H9 (cell line): ENCODE measurements at regions not wholly inside any gene's neighbourhood (a gene's known extent, or its start where the extent isn't known, plus 50 kb on each side); places are given as distances from the start of the nearest gene placed in this dataset.

ENCODE experiments used
- DNase-seq: peaks from one replicate; pipeline ENCODE4 v3.0.0-alpha.2; 2017
- H2AFZ ChIP-seq: one replicate; pipeline ENCODE4 v1.6.1; 2013; ENCODE audit warnings: mild to moderate bottlenecking, low read length, control low read depth, moderate library complexity
- H2AK5ac ChIP-seq: 2 replicates; pipeline ENCODE4 v1.6.1; 2013; ENCODE audit warnings: low read length, control low read depth, mixed read lengths; ENCODE audit not compliant: insufficient read length
- H2BK120ac ChIP-seq: one replicate; pipeline ENCODE4 v1.6.1; 2013; ENCODE audit warnings: low read depth, mild to moderate bottlenecking, low read length, control low read depth, inconsistent platforms; ENCODE audit not compliant: poor library complexity, severe bottlenecking
- H2BK12ac ChIP-seq: 2 replicates; pipeline ENCODE4 v1.6.1; 2013; ENCODE audit warnings: low read length, control low read depth, mixed read lengths, low read depth; ENCODE audit not compliant: insufficient read length
- H2BK15ac ChIP-seq: 2 replicates; pipeline ENCODE4 v1.6.1; 2013; ENCODE audit warnings: low read depth, low read length, control low read depth
- H2BK20ac ChIP-seq: one replicate; pipeline ENCODE4 v1.6.1; 2013; ENCODE audit warnings: low read depth, mild to moderate bottlenecking, low read length, control low read depth, inconsistent platforms; ENCODE audit not compliant: poor library complexity, severe bottlenecking
- H2BK5ac ChIP-seq: 2 replicates; pipeline ENCODE4 v1.6.1; 2013; ENCODE audit warnings: low read length, control low read depth, mixed read lengths; ENCODE audit not compliant: insufficient read length
- H3K14ac ChIP-seq: 2 replicates; pipeline ENCODE4 v1.6.1; 2013; ENCODE audit warnings: low read length, control low read depth; ENCODE audit not compliant: insufficient read depth
- H3K18ac ChIP-seq: 2 replicates; pipeline ENCODE4 v1.6.1; 2013; ENCODE audit warnings: low read depth, mild to moderate bottlenecking, mixed read lengths, low read length, control low read depth; ENCODE audit not compliant: insufficient read length
- H3K23ac ChIP-seq: 2 replicates; pipeline ENCODE4 v1.6.1; 2013; ENCODE audit warnings: low read length, control low read depth, mixed read lengths, low read depth; ENCODE audit not compliant: insufficient read length
- H3K23me2 ChIP-seq: 2 replicates; pipeline ENCODE4 v1.6.1; 2013; ENCODE audit warnings: low read depth, mild to moderate bottlenecking, mixed read lengths, low read length, control low read depth; ENCODE audit not compliant: insufficient read length, poor library complexity, severe bottlenecking
- H3K27ac ChIP-seq: 2 replicates; pipeline ENCODE4 v1.5.1; 2013; ENCODE audit warnings: low read length, control low read depth, mixed read lengths, low read depth; ENCODE audit not compliant: insufficient read length
- H3K27me3 ChIP-seq: 2 replicates; pipeline ENCODE4 v1.6.1; 2013; ENCODE audit warnings: low read length, control low read depth, inconsistent platforms; ENCODE audit not compliant: insufficient read depth
- H3K4ac ChIP-seq: 2 replicates; pipeline ENCODE4 v1.6.1; 2013; ENCODE audit warnings: low read depth, mild to moderate bottlenecking, control low read depth, inconsistent platforms, low read length, moderate library complexity
- H3K4me1 ChIP-seq: 2 replicates; pipeline ENCODE4 v1.6.1; 2013; ENCODE audit warnings: low read length, control low read depth, inconsistent platforms; ENCODE audit not compliant: insufficient read depth
- H3K4me2 ChIP-seq: 2 replicates; pipeline ENCODE4 v1.6.1; 2013; ENCODE audit warnings: low read length, control low read depth, mixed read lengths; ENCODE audit not compliant: insufficient read length, insufficient read depth
- H3K56ac ChIP-seq: 2 replicates; pipeline ENCODE4 v1.6.1; 2013; ENCODE audit warnings: low read depth, mild to moderate bottlenecking, mixed read lengths, low read length, control low read depth; ENCODE audit not compliant: insufficient read length
- H3K79me1 ChIP-seq: 2 replicates; pipeline ENCODE4 v1.6.1; 2013; ENCODE audit warnings: low read depth, mild to moderate bottlenecking, moderate library complexity, low read length, control low read depth, inconsistent platforms; ENCODE audit not compliant: insufficient read depth, poor library complexity, severe bottlenecking
- H3K79me2 ChIP-seq: 2 replicates; pipeline ENCODE4 v1.6.1; 2013; ENCODE audit warnings: low read length, control low read depth, inconsistent platforms; ENCODE audit not compliant: insufficient read depth
- H3K9ac ChIP-seq: 2 replicates; pipeline ENCODE4 v1.6.1; 2013; ENCODE audit warnings: low read length, control low read depth, mixed read lengths; ENCODE audit not compliant: insufficient read length; ENCODE audit errors: extremely low read depth
- H3K9me3 ChIP-seq: one replicate; pipeline ENCODE4 v1.6.1; 2013; ENCODE audit warnings: low read depth, low read length, inconsistent platforms; ENCODE audit not compliant: control insufficient read depth
- H3T11ph ChIP-seq: one replicate; pipeline ENCODE4 v1.6.1; 2013; ENCODE audit warnings: mild to moderate bottlenecking, low read length, control low read depth, inconsistent platforms
- H4K20me1 ChIP-seq: one replicate; pipeline ENCODE4 v1.6.1; 2013; ENCODE audit not compliant: control insufficient read depth, insufficient read length, insufficient read depth
- H4K5ac ChIP-seq: 2 replicates; pipeline ENCODE4 v1.6.1; 2013; ENCODE audit warnings: low read depth, mild to moderate bottlenecking, mixed read lengths, low read length, control low read depth; ENCODE audit not compliant: insufficient read length
- H4K8ac ChIP-seq: replicated peaks from 2 replicates; pipeline ENCODE4 v1.6.1; 2013; ENCODE audit warnings: low read length, control low read depth, mixed read lengths, low read depth; ENCODE audit not compliant: insufficient read length
- H4K91ac ChIP-seq: 2 replicates; pipeline ENCODE4 v1.6.1; 2013; ENCODE audit warnings: low read depth, mild to moderate bottlenecking, moderate library complexity, mixed read lengths, low read length, control low read depth; ENCODE audit not compliant: insufficient read length
- H3K27ac Mint-ChIP-seq, 3 experiments: 2 replicates in 2 of 3; 3 replicates in 1 of 3; pipeline ENCODE4 v1.8.0; 2020 to 2021; ENCODE audit warnings: mixed read lengths in 3 of 3, mild to moderate bottlenecking in 1 of 3, moderate library complexity in 1 of 3
- H3K27me3 Mint-ChIP-seq: 2 replicates; pipeline ENCODE4 v1.8.0; 2021; ENCODE audit warnings: low read depth, mild to moderate bottlenecking, moderate library complexity, mixed read lengths
- H3K36me3 Mint-ChIP-seq, 3 experiments: 2 replicates in 2 of 3; 3 replicates in 1 of 3; pipeline ENCODE4 v1.8.0; 2020 to 2021; ENCODE audit warnings: low read depth in 3 of 3, mixed read lengths in 3 of 3; ENCODE audit not compliant: insufficient read depth in 1 of 3
- H3K4me1 Mint-ChIP-seq, 2 experiments: 2 replicates each; pipeline ENCODE4 v1.8.0; 2020; ENCODE audit warnings: mixed read lengths in 2 of 2
- H3K4me3 Mint-ChIP-seq, 2 experiments: 2 replicates in 1 of 2; 3 replicates in 1 of 2; pipeline ENCODE4 v1.8.0; 2020 to 2021; ENCODE audit warnings: mild to moderate bottlenecking in 2 of 2, mixed read lengths in 2 of 2, moderate library complexity in 1 of 2
- H3K9me3 Mint-ChIP-seq, 2 experiments: 2 replicates in 1 of 2; 3 replicates in 1 of 2; pipeline ENCODE4 v1.8.0; 2020; ENCODE audit warnings: mild to moderate bottlenecking in 2 of 2, mixed read lengths in 2 of 2, moderate library complexity in 1 of 2
- WGBS: extraction: QIAGEN DNeasy Blood & Tissue Kit; methylation state at CpG from one replicate; pipeline ENCODE4 v1.1.7; 2013; ENCODE audit warnings: missing lambda C conversion rate, low lambda C conversion rate, mixed read lengths; ENCODE audit not compliant: insufficient read length; ENCODE audit errors: extremely low coverage; 5-methylcytosine and 5-hydroxymethylcytosine counted together
- TF ChIP-seq, protein P1 (sequence below): fragments of 200-600 bp; sonication (generic); conservative IDR thresholded peaks from 3 replicates; pipeline ENCODE4 v1.8.0; 2021; ENCODE audit warnings: antibody characterized with exemption, mild to moderate bottlenecking

DNA sequence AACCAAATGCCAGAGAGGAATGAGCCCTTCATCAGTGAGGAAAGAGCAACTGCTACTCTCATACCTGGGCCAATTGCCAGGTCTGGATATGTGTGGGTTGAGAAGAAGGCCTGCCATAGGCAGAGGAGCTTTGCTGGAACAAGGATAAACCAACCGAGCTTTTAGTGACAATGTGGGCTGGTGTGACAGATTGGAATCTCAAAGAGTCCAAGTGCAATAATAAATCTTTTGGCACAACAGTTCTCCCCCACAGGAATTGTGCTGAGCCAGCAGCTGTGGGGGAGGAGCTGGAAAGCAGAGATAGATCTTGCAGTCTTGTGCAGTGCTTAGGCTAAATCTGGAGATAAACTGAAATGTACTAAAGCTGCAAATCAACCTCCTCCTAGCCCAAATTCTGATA lies 79.4 kb upstream of the ISX start:
- Histone ChIP-seq H3K4me2 (no peak overlapping the region), H2BK12ac (no peak overlapping the region), H4K20me1 (no peaks in the 10 kb centered on the region), H3K23ac (no peak overlapping the region), H3K9me3 (peaks cover 13% of the 10 kb centered on the region), H3K9ac (no peak overlapping the region), H4K8ac (no peak overlapping the region), H2BK20ac (no peak overlapping the region), H3K23me2 (no peaks in the 10 kb centered on the region), H3K27me3 (no peaks in the 10 kb centered on the region), H3K4me1 (no peaks in the 10 kb centered on the region; the same call in 1 of the 2 replicates), H2BK15ac (no peak overlapping the region), H3K18ac (no peak overlapping the region), H2BK5ac (no peak overlapping the region), H4K91ac (no peak overlapping the region), H2AK5ac (no peak overlapping the region), H3K56ac (no peak overlapping the region), H2BK120ac (no peak overlapping the region), H2AFZ (no peak overlapping the region), H3K79me1 (no peaks in the 10 kb centered on the region), H3K27ac (no peak overlapping the region), H3K4ac (no peak overlapping the region), H4K5ac (no peak overlapping the region), H3K14ac (no peak overlapping the region), H3T11ph (no peak overlapping the region), H3K79me2 (no peaks in the 10 kb centered on the region)
- TF ChIP-seq, protein P1, sequence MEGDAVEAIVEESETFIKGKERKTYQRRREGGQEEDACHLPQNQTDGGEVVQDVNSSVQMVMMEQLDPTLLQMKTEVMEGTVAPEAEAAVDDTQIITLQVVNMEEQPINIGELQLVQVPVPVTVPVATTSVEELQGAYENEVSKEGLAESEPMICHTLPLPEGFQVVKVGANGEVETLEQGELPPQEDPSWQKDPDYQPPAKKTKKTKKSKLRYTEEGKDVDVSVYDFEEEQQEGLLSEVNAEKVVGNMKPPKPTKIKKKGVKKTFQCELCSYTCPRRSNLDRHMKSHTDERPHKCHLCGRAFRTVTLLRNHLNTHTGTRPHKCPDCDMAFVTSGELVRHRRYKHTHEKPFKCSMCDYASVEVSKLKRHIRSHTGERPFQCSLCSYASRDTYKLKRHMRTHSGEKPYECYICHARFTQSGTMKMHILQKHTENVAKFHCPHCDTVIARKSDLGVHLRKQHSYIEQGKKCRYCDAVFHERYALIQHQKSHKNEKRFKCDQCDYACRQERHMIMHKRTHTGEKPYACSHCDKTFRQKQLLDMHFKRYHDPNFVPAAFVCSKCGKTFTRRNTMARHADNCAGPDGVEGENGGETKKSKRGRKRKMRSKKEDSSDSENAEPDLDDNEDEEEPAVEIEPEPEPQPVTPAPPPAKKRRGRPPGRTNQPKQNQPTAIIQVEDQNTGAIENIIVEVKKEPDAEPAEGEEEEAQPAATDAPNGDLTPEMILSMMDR = no peak
- no peak overlapping the region for H3K27ac Mint-ChIP-seq
- peaks cover 5 to 20% (median 11%) of the 10 kb centered on the region in 3 experiments for H3K36me3 Mint-ChIP-seq
- peaks cover 17% of the 10 kb centered on the region for H3K27me3 Mint-ChIP-seq
- DNase-seq = no peak
- H3K9me3 Mint-ChIP-seq = peaks cover 26 to 30% of the 10 kb centered on the region in 2 experiments
- no peak overlapping the region for H3K4me3 Mint-ChIP-seq
- no CpG with 5 or more reads among the region's 1 CpG for WGBS
- peaks cover 11 to 12% of the 10 kb centered on the region in 2 experiments for H3K4me1 Mint-ChIP-seq
